ENCODE measurements at regions not wholly inside any gene's neighbourhood (a gene's known extent, or its start where the extent isn't known, plus 50 kb on each side); places are given as distances from the start of the nearest gene placed in this dataset.

GRCh38 chr4:97374526-97374925 is 768.8 kb downstream of the STPG2 start:
- ATAC-seq, result no peak
- TF ChIP-seq PPARA (CRISPR knock-in tag; IDR thresholded peaks at IDR 0.05; ENCODE audit: borderline replicate concordance), result no peak
- no peak for TF ChIP-seq SNAI2 (CRISPR knock-in tag; IDR thresholded peaks at IDR 0.05)
- no peak for TF ChIP-seq ZNF565 (CRISPR knock-in tag; conservative IDR thresholded peaks at IDR 0.05; ENCODE audit: low read depth)
- no peak for TF ChIP-seq ARNTL (CRISPR knock-in tag; IDR thresholded peaks at IDR 0.05; ENCODE audit: borderline replicate concordance, low read depth)
- TF ChIP-seq CREB5 (CRISPR knock-in tag; IDR thresholded peaks at IDR 0.05; ENCODE audit: low read depth), result no peak
- no peak for TF ChIP-seq TCF4 (CRISPR knock-in tag; IDR thresholded peaks at IDR 0.05; ENCODE audit: borderline replicate concordance)
- TF ChIP-seq TOX (CRISPR knock-in tag; IDR thresholded peaks at IDR 0.05; ENCODE audit: borderline replicate concordance), result no peak
- TF ChIP-seq ZNF70 (CRISPR knock-in tag; IDR thresholded peaks at IDR 0.05), result no peak
- TF ChIP-seq ZC3H10 (CRISPR knock-in tag; IDR thresholded peaks at IDR 0.05), result no peak
- TF ChIP-seq ISL1 (CRISPR knock-in tag; IDR thresholded peaks at IDR 0.05), result no peak
- no peak for TF ChIP-seq ESRRG (CRISPR knock-in tag; IDR thresholded peaks at IDR 0.05)
- no peak for TF ChIP-seq CSDC2 (CRISPR knock-in tag; IDR thresholded peaks at IDR 0.05)
- TF ChIP-seq BACH2 (CRISPR knock-in tag; IDR thresholded peaks at IDR 0.05; ENCODE audit: borderline replicate concordance), result no peak
- no peak for TF ChIP-seq PATZ1 (CRISPR knock-in tag; IDR thresholded peaks at IDR 0.05; ENCODE audit: borderline replicate concordance)
- TF ChIP-seq ZNF8 (CRISPR knock-in tag; IDR thresholded peaks at IDR 0.05), result no peak
- TF ChIP-seq ZFP3 (CRISPR knock-in tag; IDR thresholded peaks at IDR 0.05), result no peak
- no peak for TF ChIP-seq RARB (CRISPR knock-in tag; IDR thresholded peaks at IDR 0.05)
- TF ChIP-seq ZFP30 (CRISPR knock-in tag; IDR thresholded peaks at IDR 0.05), result no peak
- TF ChIP-seq GLIS3 (CRISPR knock-in tag; IDR thresholded peaks at IDR 0.05), result no peak

- TF ChIP-seq SNAI2 (CRISPR knock-in tag; IDR thresholded peaks at IDR 0.05) (no peak), POU6F1 (CRISPR knock-in tag; IDR thresholded peaks at IDR 0.05; ENCODE audit: borderline replicate concordance, low read depth) (no peak), RARB (CRISPR knock-in tag; IDR thresholded peaks at IDR 0.05) (no peak), BACH2 (CRISPR knock-in tag; IDR thresholded peaks at IDR 0.05; ENCODE audit: borderline replicate concordance) (no peak), ZC3H10 (CRISPR knock-in tag; IDR thresholded peaks at IDR 0.05) (no peak), ZFP30 (CRISPR knock-in tag; IDR thresholded peaks at IDR 0.05) (no peak), TSHZ2 (CRISPR knock-in tag; IDR thresholded peaks at IDR 0.05) (no peak), CSDC2 (CRISPR knock-in tag; IDR thresholded peaks at IDR 0.05) (no peak), PPARA (CRISPR knock-in tag; IDR thresholded peaks at IDR 0.05; ENCODE audit: borderline replicate concordance) (no peak), ISL1 (CRISPR knock-in tag; IDR thresholded peaks at IDR 0.05) (no peak)
- no peak for ATAC-seq
Measured at GRCh38 chr4:97386969-97387368, 756.3 kb downstream of the STPG2 start.

- TF ChIP-seq ISL1 (CRISPR knock-in tag; IDR thresholded peaks at IDR 0.05) (peak; percentile 57), OSR1 (CRISPR knock-in tag; IDR thresholded peaks at IDR 0.05) (no peak), ZNF70 (CRISPR knock-in tag; IDR thresholded peaks at IDR 0.05) (no peak), SNAI2 (CRISPR knock-in tag; IDR thresholded peaks at IDR 0.05) (no peak), PPARA (CRISPR knock-in tag; IDR thresholded peaks at IDR 0.05; ENCODE audit: borderline replicate concordance) (no peak), CSDC2 (CRISPR knock-in tag; IDR thresholded peaks at IDR 0.05) (no peak)
- ATAC-seq, result peak; percentile 67; the same call in 2 of the 3 replicates
Measured at GRCh38 chr4:97394653-97395052, 748.6 kb downstream of the STPG2 start.
